HepG2 (cell line): ENCODE measurements at regions not wholly inside any gene's neighbourhood (a gene's known extent, or its start where the extent isn't known, plus 50 kb on each side); places are given as distances from the start of the nearest gene placed in this dataset.

Experiments
- ATAC-seq: fragments of 200-7000 bp; cut with Tn5 transposase; 3 replicates; pipeline ENCODE4 v1.9.1; 2020; ENCODE audit warnings: mild to moderate bottlenecking, moderate library complexity
- BruUV-seq: library from RNA; stranded (reverse); fragments of 400-500 nt; replicated peaks from 2 replicates; lab custom pipeline; 2021; lab: Mats Ljungman, UMichigan
- CTCF ChIA-PET: fragments of 300-600 bp; formaldehyde crosslinking; extraction: SDS; loops from one replicate; lab custom pipeline; 2021; ENCODE audit warnings: low total read pairs, inconsistent platforms, low intra/inter-chr PET ratio; lab: Yijun Ruan, JAX
- POLR2A ChIA-PET: fragments of 350-600 bp; sonication (Branson Sonifier 250); formaldehyde crosslinking; loops from one replicate; lab custom pipeline; 2020; ENCODE audit warnings: antibody characterized with exemption, inconsistent platforms; lab: Yijun Ruan, JAX
- DNase-seq: peaks from one replicate; pipeline ENCODE4 v3.0.0-alpha.2; 2015; ENCODE audit warnings: low spot score
- FAIRE-seq: peaks from 3 replicates; lab custom pipeline; 2011; peaks lifted over from hg19 to GRCh38; lab: Jason Lieb, UNC
- H2AFZ ChIP-seq: one replicate; pipeline ENCODE4 v1.6.1; 2011; ENCODE audit warnings: low read length, inconsistent platforms
- H3K27ac ChIP-seq: fragments of 300-600 bp; 3 replicates; pipeline ENCODE4 v1.8.0; 2011; ENCODE audit warnings: mixed run types, mild to moderate bottlenecking, mixed read lengths, low read length, inconsistent platforms; ENCODE audit not compliant: insufficient read depth; ENCODE audit errors: extremely low read length
- H3K27me3 ChIP-seq, 2 experiments: fragments of 200-600 bp in 1 of 2; 2 replicates in 1 of 2; 3 replicates in 1 of 2; pipeline versions ENCODE4 v1.6.0 to v1.8.0; 2011; ENCODE audit warnings: low read length in 2 of 2, mild to moderate bottlenecking in 2 of 2, moderate library complexity in 2 of 2, inconsistent platforms in 1 of 2; ENCODE audit not compliant: insufficient read depth in 2 of 2, control insufficient read depth in 1 of 2
- H3K36me3 ChIP-seq, 2 experiments: fragments of 200-600 bp in 1 of 2; replicated peaks in 1 of 2; 2 replicates in 1 of 2; 3 replicates in 1 of 2; pipeline versions ENCODE4 v1.5.1 to v1.8.0; 2011; ENCODE audit warnings: low read length in 2 of 2, inconsistent platforms in 1 of 2; ENCODE audit not compliant: insufficient read depth in 2 of 2, control insufficient read depth in 1 of 2
- H3K4me1 ChIP-seq: 2 replicates; pipeline ENCODE4 v1.5.1; 2012; ENCODE audit warnings: low read length, inconsistent platforms; ENCODE audit not compliant: insufficient read depth
- H3K4me2 ChIP-seq: 2 replicates; pipeline ENCODE4 v1.6.0; 2011; ENCODE audit warnings: low read depth, low read length, inconsistent platforms
- H3K4me3 ChIP-seq, 3 experiments: fragments of 200-600 bp in 1 of 3; sonication (generic), shearing (Covaris generic) in 1 of 3; replicated peaks in 1 of 3; 2 replicates each; pipeline ENCODE4 v1.5.1; 2011 to 2016; ENCODE audit warnings: low read length in 3 of 3, inconsistent platforms in 2 of 3, low read depth in 2 of 3, mild to moderate bottlenecking in 2 of 3, control low read depth in 1 of 3, mixed read lengths in 1 of 3; ENCODE audit not compliant: insufficient read depth in 1 of 3
- H3K79me2 ChIP-seq: one replicate; pipeline ENCODE4 v1.6.1; 2011; ENCODE audit warnings: low read length, inconsistent platforms; ENCODE audit not compliant: insufficient read depth
- H3K9ac ChIP-seq: 2 replicates; pipeline ENCODE4 v1.6.0; 2011; ENCODE audit warnings: mild to moderate bottlenecking, low read depth, low read length, inconsistent platforms; ENCODE audit not compliant: insufficient read depth
- H3K9me3 ChIP-seq: 2 replicates; pipeline ENCODE4 v1.5.1; 2012; ENCODE audit warnings: mild to moderate bottlenecking, low read length
- H4K20me1 ChIP-seq: 2 replicates; pipeline ENCODE4 v1.6.0; 2011; ENCODE audit warnings: inconsistent platforms, mild to moderate bottlenecking, low read length, moderate library complexity; ENCODE audit not compliant: insufficient read depth
- ASH2L ChIP-seq: fragments of 300-600, 200-600 bp; sonication (generic); IDR thresholded peaks from 2 replicates; pipeline ENCODE4 v1.7.0; 2017; ENCODE audit warnings: low read depth, mild to moderate bottlenecking, moderate library complexity, mixed read lengths, low read length; ENCODE audit not compliant: insufficient read length
- ELF3 ChIP-seq: IDR thresholded peaks from 2 replicates; pipeline ENCODE4 v1.6.1; 2016; ENCODE audit warnings: missing genetic modification reagents, missing compliant biosample characterization
- ETV6 ChIP-seq: sonication (generic); formaldehyde crosslinking; conservative IDR thresholded peaks from 2 replicates; pipeline ENCODE4 v1.4.0; 2020; ENCODE audit warnings: missing genetic modification reagents
- EZH2 ChIP-seq: conservative IDR thresholded peaks from 2 replicates; pipeline ENCODE4 v1.6.1; 2012; ENCODE audit warnings: mild to moderate bottlenecking, low read depth, low read length, moderate library complexity
- GLI4 ChIP-seq: sonication (generic); formaldehyde crosslinking; IDR thresholded peaks from 2 replicates; pipeline ENCODE4 v1.5.1; 2020; ENCODE audit warnings: missing genetic modification reagents, mild to moderate bottlenecking, moderate library complexity, borderline replicate concordance
- HDAC6 ChIP-seq: fragments of 200-600 bp; sonication (generic); IDR thresholded peaks from 2 replicates; pipeline ENCODE4 v1.7.0; 2017; ENCODE audit warnings: mild to moderate bottlenecking, antibody characterized with exemption, low read length, low read depth
- IRF1 ChIP-seq: sonication (generic); formaldehyde crosslinking; IDR thresholded peaks from 2 replicates; pipeline ENCODE4 v1.4.0; 2020; ENCODE audit warnings: low read depth, mild to moderate bottlenecking, missing genetic modification reagents
- MYC ChIP-seq: sonication (generic); formaldehyde crosslinking; IDR thresholded peaks from 2 replicates; pipeline ENCODE4 v1.9.0; 2021; ENCODE audit warnings: missing genetic modification reagents, borderline replicate concordance
- NFYB ChIP-seq: sonication (generic); formaldehyde crosslinking; IDR thresholded peaks from 2 replicates; pipeline ENCODE4 v1.4.0; 2020; ENCODE audit warnings: missing genetic modification reagents
- PCBP1 ChIP-seq: fragments of 200-400 bp; formaldehyde crosslinking; IDR thresholded peaks from 2 replicates; pipeline ENCODE4 v1.6.1; 2017; ENCODE audit warnings: mild to moderate bottlenecking, low read depth, low read length, borderline replicate concordance
- PHB2 ChIP-seq: fragments of 450-650 bp; IDR thresholded peaks from 2 replicates; pipeline ENCODE4 v1.6.1; 2018; ENCODE audit not compliant: partially characterized antibody
- STAT6 ChIP-seq: sonication (generic); formaldehyde crosslinking; IDR thresholded peaks from 2 replicates; pipeline ENCODE4 v1.4.0; 2020; ENCODE audit warnings: missing genetic modification reagents, mild to moderate bottlenecking, borderline replicate concordance
- ZFP91 ChIP-seq: sonication (generic); formaldehyde crosslinking; IDR thresholded peaks from 2 replicates; pipeline ENCODE4 v1.9.0; 2022; ENCODE audit warnings: missing genetic modification reagents, mild to moderate bottlenecking, borderline replicate concordance
- ZNF367 ChIP-seq: sonication (generic); formaldehyde crosslinking; IDR thresholded peaks from 2 replicates; pipeline ENCODE4 v1.4.0; 2020; ENCODE audit warnings: missing genetic modification reagents, borderline replicate concordance
- ZNF629 ChIP-seq: sonication (generic); formaldehyde crosslinking; conservative IDR thresholded peaks from 2 replicates; pipeline ENCODE4 v1.5.0; 2020; ENCODE audit warnings: missing genetic modification reagents
- ZNF773 ChIP-seq: sonication (generic); formaldehyde crosslinking; IDR thresholded peaks from 2 replicates; pipeline ENCODE4 v1.4.0; 2020; ENCODE audit warnings: missing genetic modification reagents, borderline replicate concordance
- ZSCAN12 ChIP-seq: sonication (generic); formaldehyde crosslinking; IDR thresholded peaks from 2 replicates; pipeline ENCODE4 v1.9.0; 2021; ENCODE audit warnings: mild to moderate bottlenecking, missing genetic modification reagents
- WGBS: methylation state at CpG from one replicate; pipeline ENCODE4 v1.1.6; 2017; ENCODE audit warnings: low lambda C conversion rate; 5-methylcytosine and 5-hydroxymethylcytosine counted together
- in situ Hi-C: cut with HindIII; loops from 2 replicates; pipeline ENCODE4 v1.10.0; 2017; ENCODE audit warnings: low pct_unique_long_range_greater_than_20kb; ENCODE audit not compliant: extremely low pct_ligation_motif_present
- intact Hi-C: fragments of 100-400 bp; cut with micrococcal nuclease; formaldehyde crosslinking; loops from one replicate; pipeline ENCODE4 v1.10.0; 2022; ENCODE audit not compliant: unreplicated experiment

GRCh38 chr12:127192391-127192790 is 1074.6 kb upstream of the TMEM132C start:
- Histone ChIP-seq H3K9ac (no peak overlapping the region), H3K4me1 (no peaks in the 10 kb centered on the region), H3K4me3 (no peak overlapping the region), H3K27me3 (no peaks in the 10 kb centered on the region), H3K4me2 (no peak overlapping the region), H3K27ac (no peak overlapping the region), H2AFZ (no peak overlapping the region), H3K36me3 (no peaks in the 10 kb centered on the region), H3K79me2 (no peaks in the 10 kb centered on the region), H4K20me1 (no peaks in the 10 kb centered on the region), H3K9me3 (peaks cover 63% of the 10 kb centered on the region)
- 5% methylated on average over 3 of the region's 3 CpGs for WGBS
- in situ Hi-C loops (no loop called here), intact Hi-C loops (no loop called here)
- FAIRE-seq: no peak
- no peak for ATAC-seq
- no TSS peak for BruUV-seq
- no peak for DNase-seq
- ChIA-PET POLR2A (no interaction called here), CTCF (no interaction called here)
- TF ChIP-seq ELF3 (CRISPR knock-in tag): no peak
- TF ChIP-seq ZFP91 (CRISPR knock-in tag): no peak
- no peak for TF ChIP-seq EZH2
- no peak for TF ChIP-seq PCBP1
- no peak for TF ChIP-seq GLI4 (CRISPR knock-in tag)
- TF ChIP-seq ETV6 (CRISPR knock-in tag): no peak
- no peak for TF ChIP-seq ASH2L
- no peak for TF ChIP-seq PHB2
- TF ChIP-seq ZNF629 (CRISPR knock-in tag): no peak
- TF ChIP-seq ZNF367 (CRISPR knock-in tag): no peak
- no peak for TF ChIP-seq IRF1 (CRISPR knock-in tag)
- no peak for TF ChIP-seq STAT6 (CRISPR knock-in tag)
- no peak for TF ChIP-seq MYC (CRISPR knock-in tag)
- TF ChIP-seq ZSCAN12 (CRISPR knock-in tag): no peak
- TF ChIP-seq HDAC6: no peak
- TF ChIP-seq ZNF773 (CRISPR knock-in tag): no peak
- TF ChIP-seq NFYB (CRISPR knock-in tag): no peak
